IPS-15b (cell line): ENCODE measurements at regions not wholly inside any gene's neighbourhood (a gene's known extent, or its start where the extent isn't known, plus 50 kb on each side); places are given as distances from the start of the nearest gene placed in this dataset.

Experiments used
- H3K27me3 ChIP-seq: one replicate; pipeline ENCODE4 v1.6.1; 2013; ENCODE audit warnings: low read length; ENCODE audit not compliant: control insufficient read depth, insufficient read depth
- H3K36me3 ChIP-seq: one replicate; pipeline ENCODE4 v1.6.1; 2013; ENCODE audit warnings: low read length; ENCODE audit not compliant: control insufficient read depth, insufficient read depth
- H3K4me1 ChIP-seq: one replicate; pipeline ENCODE4 v1.6.1; 2013; ENCODE audit warnings: mild to moderate bottlenecking, low read length; ENCODE audit not compliant: control insufficient read depth, insufficient read depth
- H3K4me3 ChIP-seq: one replicate; pipeline ENCODE4 v1.5.1; 2013; ENCODE audit warnings: low read depth, low read length
- H3K9ac ChIP-seq: one replicate; pipeline ENCODE4 v1.6.1; 2013; ENCODE audit warnings: low read depth, mild to moderate bottlenecking, low read length
- H3K9me3 ChIP-seq: one replicate; pipeline ENCODE4 v1.6.1; 2013; ENCODE audit warnings: mild to moderate bottlenecking, low read length; ENCODE audit not compliant: control insufficient read depth, insufficient read depth

- Histone ChIP-seq H3K9me3 (no peaks in the 10 kb centered on the region), H3K4me3 (no peak overlapping the region), H3K9ac (peak overlapping the region; percentile 24), H3K27me3 (no peaks in the 10 kb centered on the region), H3K36me3 (no peaks in the 10 kb centered on the region), H3K4me1 (peaks cover 6% of the 10 kb centered on the region)
Observed at GRCh38 chr2:62307469-62308389, 111.8 kb downstream of the B3GNT2 start.

GRCh38 chr2:62306751-62307468 is 111.0 kb downstream of the B3GNT2 start:
- no peak overlapping the region for H3K4me3 ChIP-seq
- H3K9me3 ChIP-seq: no peaks in the 10 kb centered on the region
- peaks cover 6% of the 10 kb centered on the region for H3K4me1 ChIP-seq
- no peaks in the 10 kb centered on the region for H3K36me3 ChIP-seq
- H3K9ac ChIP-seq: no peak overlapping the region
- no peaks in the 10 kb centered on the region for H3K27me3 ChIP-seq

- Histone ChIP-seq H3K9ac (no peak overlapping the region), H3K4me1 (peaks cover 6% of the 10 kb centered on the region), H3K27me3 (no peaks in the 10 kb centered on the region)
Observed at GRCh38 chr2:62305421-62306176, 109.7 kb downstream of the B3GNT2 start.

GRCh38 chr2:62304429-62305417 is 108.8 kb downstream of the B3GNT2 start:
- H3K4me3 ChIP-seq: no peak overlapping the region
- H3K4me1 ChIP-seq: peaks cover 6% of the 10 kb centered on the region

More at GRCh38 chr2:62305421-62306176, 109.7 kb downstream of the B3GNT2 start:
- Histone ChIP-seq H3K4me3 (no peak overlapping the region), H3K36me3 (no peaks in the 10 kb centered on the region), H3K9me3 (no peaks in the 10 kb centered on the region)

GRCh38 chr2:62303788-62304187 is 107.9 kb downstream of the B3GNT2 start:
- H3K9ac ChIP-seq: no peak overlapping the region
- peaks cover 3% of the 10 kb centered on the region for H3K4me1 ChIP-seq
- H3K9me3 ChIP-seq: no peaks in the 10 kb centered on the region
- H3K4me3 ChIP-seq: no peak overlapping the region
- H3K36me3 ChIP-seq: no peaks in the 10 kb centered on the region
- no peaks in the 10 kb centered on the region for H3K27me3 ChIP-seq

More at GRCh38 chr2:62304429-62305417, 108.8 kb downstream of the B3GNT2 start:
- Histone ChIP-seq H3K9me3 (no peaks in the 10 kb centered on the region), H3K27me3 (no peaks in the 10 kb centered on the region), H3K36me3 (no peaks in the 10 kb centered on the region), H3K9ac (no peak overlapping the region)

GRCh38 chr2:62302631-62303435 is 106.9 kb downstream of the B3GNT2 start:
- peaks cover 3% of the 10 kb centered on the region for H3K4me1 ChIP-seq
- H3K9ac ChIP-seq: no peak overlapping the region
- no peaks in the 10 kb centered on the region for H3K27me3 ChIP-seq
- no peaks in the 10 kb centered on the region for H3K9me3 ChIP-seq
- H3K4me3 ChIP-seq: no peak overlapping the region
- no peaks in the 10 kb centered on the region for H3K36me3 ChIP-seq

GRCh38 chr2:62300925-62301324 is 105.0 kb downstream of the B3GNT2 start:
- no peak overlapping the region for H3K9ac ChIP-seq
- no peaks in the 10 kb centered on the region for H3K9me3 ChIP-seq
- no peak overlapping the region for H3K4me3 ChIP-seq
- H3K27me3 ChIP-seq: no peaks in the 10 kb centered on the region
- no peaks in the 10 kb centered on the region for H3K4me1 ChIP-seq
- H3K36me3 ChIP-seq: no peaks in the 10 kb centered on the region

GRCh38 chr2:62297624-62298010 is 101.7 kb downstream of the B3GNT2 start:
- no peaks in the 10 kb centered on the region for H3K27me3 ChIP-seq
- H3K9ac ChIP-seq: no peak overlapping the region
- H3K9me3 ChIP-seq: no peaks in the 10 kb centered on the region
- H3K4me1 ChIP-seq: peaks cover 4% of the 10 kb centered on the region
- no peak overlapping the region for H3K4me3 ChIP-seq
- H3K36me3 ChIP-seq: no peaks in the 10 kb centered on the region

- Histone ChIP-seq H3K4me3 (no peak overlapping the region), H3K9me3 (no peaks in the 10 kb centered on the region), H3K4me1 (peaks cover 4% of the 10 kb centered on the region), H3K27me3 (no peaks in the 10 kb centered on the region), H3K9ac (no peak overlapping the region), H3K36me3 (no peaks in the 10 kb centered on the region)
Observed at GRCh38 chr2:62296832-62297623, 101.1 kb downstream of the B3GNT2 start.
